ENCODE measurements at regions not wholly inside any gene's neighbourhood (a gene's known extent, or its start where the extent isn't known, plus 50 kb on each side); places are given as distances from the start of the nearest gene placed in this dataset.
"Not testable (repeated sequence)": the region's sequence is repeated elsewhere in the genome, so short reads cannot be mapped to it uniquely, and the experiment has no call there.

- DNase-seq (ENCODE audit: low spot score) = no peak
- in situ Hi-C loops (cut with HindIII; ENCODE audit: low sequenced_read_pairs) = no loop called here
Measured at GRCh38 chr12:75819512-75819911, 212.1 kb downstream of the PHLDA1 start.

GRCh38 chr12:75818863-75819262 is 212.7 kb downstream of the PHLDA1 start:
- DNase-seq (ENCODE audit: low spot score) = no peak
- in situ Hi-C loops (cut with HindIII; ENCODE audit: low sequenced_read_pairs) = no loop called here

DNA sequence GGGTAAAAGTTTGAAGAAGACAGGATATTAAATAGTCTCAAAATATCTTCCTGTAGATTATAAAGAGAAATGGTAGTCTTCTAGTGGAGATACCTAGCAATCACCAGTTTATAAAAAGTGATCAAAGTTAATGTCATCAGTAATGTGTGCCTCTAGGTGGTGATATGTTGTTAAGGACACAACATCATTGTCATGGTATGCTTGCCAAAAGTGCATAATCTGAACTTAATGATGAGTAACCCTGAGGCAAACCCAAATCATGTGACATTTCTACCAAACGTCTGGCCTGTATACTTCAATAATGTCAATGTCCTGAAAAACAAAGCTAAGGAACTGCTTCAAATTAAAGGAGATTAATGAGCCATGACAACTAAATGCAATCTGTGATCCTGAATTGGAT is 214.7 kb downstream of the PHLDA1 start:
- in situ Hi-C loops (cut with HindIII; ENCODE audit: low sequenced_read_pairs) = no loop called here
- no peak for DNase-seq (ENCODE audit: low spot score)

- DNase-seq (ENCODE audit: low spot score) = no peak
- in situ Hi-C loops (cut with HindIII; ENCODE audit: low sequenced_read_pairs) = no loop called here
Measured at GRCh38 chr12:75815756-75816155, 215.8 kb downstream of the PHLDA1 start.

- no peak for DNase-seq (ENCODE audit: low spot score)
- in situ Hi-C loops (cut with HindIII; ENCODE audit: low sequenced_read_pairs) = no loop called here
Measured at GRCh38 chr12:75814851-75815754, 216.5 kb downstream of the PHLDA1 start.

GRCh38 chr12:75813072-75813471 is 218.5 kb downstream of the PHLDA1 start:
- in situ Hi-C loops (cut with HindIII; ENCODE audit: low sequenced_read_pairs) = no loop called here
- DNase-seq (ENCODE audit: low spot score) = no peak

- DNase-seq (ENCODE audit: low spot score) = peak; percentile 57
- in situ Hi-C loops (cut with HindIII; ENCODE audit: low sequenced_read_pairs) = no loop called here
Measured at GRCh38 chr12:75812271-75813018, 219.1 kb downstream of the PHLDA1 start.

DNA sequence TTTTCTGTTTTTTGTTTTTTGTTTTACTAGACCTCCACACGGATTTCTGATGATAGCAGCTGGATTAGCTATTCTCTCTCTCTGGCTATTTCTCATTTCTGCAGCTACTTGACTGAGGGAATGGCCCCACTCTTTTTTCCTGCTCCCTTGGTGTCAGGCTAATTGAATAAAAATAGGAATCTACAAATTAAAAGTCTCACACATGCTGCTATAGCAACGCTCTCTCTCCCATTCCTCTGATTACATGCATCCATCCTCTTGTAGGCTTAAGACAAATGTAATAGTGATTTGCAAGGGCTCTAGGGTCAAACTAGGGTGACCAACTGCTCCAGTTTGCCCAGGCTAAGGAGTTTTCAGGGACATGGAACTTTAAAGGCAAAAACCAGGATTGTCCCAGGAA is 221.8 kb downstream of the PHLDA1 start:
- DNase-seq (ENCODE audit: low spot score) = no peak
- in situ Hi-C loops (cut with HindIII; ENCODE audit: low sequenced_read_pairs) = no loop called here

DNA sequence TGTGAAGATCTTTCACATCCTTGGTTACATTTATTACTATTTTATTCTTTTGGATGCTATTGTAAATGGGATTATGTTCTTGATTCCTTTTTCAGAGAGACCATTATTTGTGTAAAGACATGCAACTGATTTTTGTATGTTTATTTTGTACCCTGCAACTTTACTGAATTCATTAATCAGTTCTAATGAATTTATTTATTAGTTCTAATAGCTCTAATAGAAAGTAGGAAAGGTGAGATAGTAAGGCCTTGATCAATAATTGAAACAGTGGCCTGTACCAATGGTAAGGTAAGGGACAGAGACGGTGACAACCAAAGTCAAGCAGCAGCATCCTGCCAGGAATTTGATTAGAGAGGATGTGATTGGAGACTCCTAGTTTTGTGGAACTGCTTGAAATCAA is 224.1 kb downstream of the PHLDA1 start:
- DNase-seq (ENCODE audit: low spot score) = no peak
- in situ Hi-C loops (cut with HindIII; ENCODE audit: low sequenced_read_pairs) = no loop called here

DNA sequence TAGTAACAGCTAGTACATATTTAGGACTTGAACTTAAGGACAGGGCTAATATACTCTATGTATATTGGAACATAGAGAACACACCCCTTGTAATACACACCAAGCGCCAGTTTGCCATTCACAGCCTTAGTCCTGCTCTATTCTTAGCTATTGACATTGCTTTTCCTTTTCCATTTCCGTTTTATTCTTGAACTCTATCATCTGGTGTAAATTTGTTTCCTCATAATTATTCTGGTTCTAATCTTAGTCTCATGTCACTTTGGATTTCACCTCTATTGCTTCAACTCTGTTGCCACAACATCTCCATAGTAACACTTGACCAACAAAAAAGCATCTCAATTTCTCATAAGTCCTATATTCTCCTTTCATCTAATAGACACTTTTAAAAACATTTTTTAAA is 225.7 kb downstream of the PHLDA1 start:
- in situ Hi-C loops (cut with HindIII; ENCODE audit: low sequenced_read_pairs) = no loop called here
- DNase-seq (ENCODE audit: low spot score) = no peak

DNA sequence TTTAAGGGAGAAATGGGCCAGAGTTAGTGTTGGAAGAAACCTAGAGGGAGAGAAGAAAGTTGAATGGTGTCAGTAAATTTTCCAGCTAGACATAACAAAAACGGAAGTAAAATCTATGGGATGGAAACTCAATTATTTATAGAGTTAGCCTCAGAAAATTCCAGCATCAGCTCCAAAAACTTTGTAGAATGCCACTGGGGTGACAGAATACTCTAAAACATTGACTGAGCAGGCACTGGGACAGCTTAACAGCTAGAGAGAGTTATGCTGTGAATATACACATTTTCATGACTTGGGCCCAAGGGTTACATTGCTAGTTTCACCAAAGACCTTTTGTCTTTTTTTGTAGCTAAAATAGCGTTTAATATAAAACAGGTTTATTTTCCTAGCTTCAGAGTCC is 226.3 kb downstream of the PHLDA1 start:
- no peak for DNase-seq (ENCODE audit: low spot score)
- in situ Hi-C loops (cut with HindIII; ENCODE audit: low sequenced_read_pairs) = no loop called here

- DNase-seq (ENCODE audit: low spot score) = no peak
- in situ Hi-C loops (cut with HindIII; ENCODE audit: low sequenced_read_pairs) = no loop called here
Measured at GRCh38 chr12:75798136-75798926, 233.2 kb downstream of the PHLDA1 start.

DNA sequence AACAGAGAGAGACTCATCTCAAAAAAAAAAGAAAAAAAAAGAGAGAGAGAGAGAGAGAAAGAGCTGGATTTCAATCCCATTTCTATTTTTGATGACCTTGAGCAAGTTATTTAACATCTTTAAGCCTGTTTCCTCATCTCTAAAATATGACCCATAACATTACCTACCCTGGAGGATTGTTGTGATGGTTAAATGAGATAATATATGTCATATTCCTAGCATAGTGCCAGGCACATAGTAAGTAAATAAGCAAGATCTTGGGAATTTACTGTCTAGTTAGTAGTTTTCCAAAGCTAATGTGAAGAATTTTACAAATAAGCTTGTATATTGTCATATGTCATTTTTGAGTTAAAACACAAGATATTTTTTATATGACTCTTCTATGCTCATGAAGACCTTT is 236.5 kb downstream of the PHLDA1 start:
- in situ Hi-C loops (cut with HindIII; ENCODE audit: low sequenced_read_pairs) = no loop called here
- DNase-seq (ENCODE audit: low spot score) = no peak

DNA sequence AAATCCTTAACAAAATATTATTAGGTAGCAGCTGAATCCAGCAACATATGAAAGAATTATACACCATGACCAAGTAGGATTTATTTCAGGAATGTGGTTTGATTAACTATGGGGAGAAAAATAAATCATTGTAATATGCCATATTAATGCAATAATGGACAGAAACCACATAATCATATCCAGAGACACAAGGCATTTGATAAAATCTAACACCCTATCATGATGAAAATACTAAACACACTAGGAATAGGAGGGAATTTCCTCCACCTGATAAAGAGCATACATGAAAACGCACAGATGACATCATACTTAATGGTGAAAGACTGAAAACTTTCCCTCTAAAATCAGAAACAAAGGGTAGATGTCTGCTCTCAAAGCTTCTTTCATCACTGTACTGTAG is 238.9 kb downstream of the PHLDA1 start:
- no peak for DNase-seq (ENCODE audit: low spot score)
- in situ Hi-C loops (cut with HindIII; ENCODE audit: low sequenced_read_pairs) = no loop called here

- no peak for DNase-seq (ENCODE audit: low spot score)
- in situ Hi-C loops (cut with HindIII; ENCODE audit: low sequenced_read_pairs) = no loop called here
Measured at GRCh38 chr12:75790219-75790618, 241.4 kb downstream of the PHLDA1 start.

- DNase-seq (ENCODE audit: low spot score); in situ Hi-C loops (cut with HindIII; ENCODE audit: low sequenced_read_pairs): not testable (repeated sequence)
Measured at GRCh38 chr12:75787146-75787545, 244.4 kb downstream of the PHLDA1 start.

DNA sequence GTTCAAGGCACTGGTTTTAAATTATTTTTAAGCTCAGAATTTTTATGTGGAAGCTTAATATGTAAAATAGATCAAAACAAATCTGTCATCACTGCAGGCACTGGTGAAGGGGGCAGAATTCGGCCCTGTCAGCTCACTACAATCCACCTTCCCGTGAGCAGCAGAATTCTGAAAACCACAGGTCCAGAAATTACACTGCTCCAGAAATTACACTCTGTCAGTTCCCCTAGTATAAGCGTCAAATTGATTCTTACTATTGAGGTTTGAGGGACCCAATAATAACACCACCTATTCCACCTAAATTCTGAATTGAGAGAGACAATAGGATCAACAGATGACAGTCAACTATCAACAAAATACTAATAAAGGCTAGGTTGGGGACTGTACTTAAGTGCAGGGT is 245.5 kb downstream of the PHLDA1 start:
- no peak for DNase-seq (ENCODE audit: low spot score)
- in situ Hi-C loops (cut with HindIII; ENCODE audit: low sequenced_read_pairs) = no loop called here

- in situ Hi-C loops (cut with HindIII; ENCODE audit: low sequenced_read_pairs) = no loop called here
- DNase-seq (ENCODE audit: low spot score) = peak; percentile 78
Measured at GRCh38 chr12:75784591-75784990, 247.0 kb downstream of the PHLDA1 start.

DNA sequence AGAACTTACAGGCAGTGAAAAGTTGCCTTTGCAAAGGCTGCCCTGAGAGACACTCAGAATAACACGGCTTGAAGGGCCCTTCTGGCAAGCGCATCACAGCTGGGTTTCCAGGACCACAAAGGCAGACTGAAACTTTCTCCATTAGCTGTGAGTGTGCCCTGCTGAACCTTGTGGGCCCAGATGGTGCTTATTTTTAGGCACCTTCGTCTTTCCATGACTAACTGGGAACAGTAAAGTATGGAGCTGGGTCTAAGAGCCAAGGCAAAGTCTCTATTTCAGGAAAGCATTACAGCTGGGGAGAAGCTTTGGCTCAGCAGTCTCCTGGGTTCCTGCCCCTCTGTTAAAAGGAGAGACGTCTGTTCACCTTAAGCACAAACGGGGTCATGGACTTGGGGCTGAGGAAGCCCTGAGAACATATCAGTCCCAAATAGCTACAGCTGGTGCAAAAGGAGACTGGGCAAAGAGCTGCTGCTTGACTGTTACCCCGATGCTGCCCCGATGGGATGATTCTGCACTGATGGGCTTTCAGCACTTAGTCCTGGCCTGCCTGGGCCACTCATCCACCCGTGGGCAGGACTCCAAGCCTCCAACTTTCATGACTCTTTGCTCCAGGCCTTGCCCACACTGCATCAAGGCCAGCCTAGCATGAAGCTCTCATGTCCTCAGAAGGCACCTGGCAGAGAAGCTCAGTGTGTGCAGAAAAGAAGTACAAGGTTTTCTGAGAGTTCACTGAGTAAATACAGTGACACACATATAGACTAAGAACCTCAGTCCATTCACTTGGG is 248.3 kb downstream of the PHLDA1 start:
- no peak for DNase-seq (ENCODE audit: low spot score)
- in situ Hi-C loops (cut with HindIII; ENCODE audit: low sequenced_read_pairs) = no loop called here
